Memory B cell (primary cell): ENCODE measurements at regions not wholly inside any gene's neighbourhood (a gene's known extent, or its start where the extent isn't known, plus 50 kb on each side); places are given as distances from the start of the nearest gene placed in this dataset.

Experiments
- ATAC-seq: fragments of 150-1000 bp; cut with Tn5 transposase; 2 replicates; pipeline ENCODE4 v1.10.0; 2021; ENCODE audit warnings: low read depth, mild to moderate bottlenecking, moderate library complexity
- DNase-seq, 2 donors: peaks; one replicate each; pipeline ENCODE4 v3.0.0; 2022; ENCODE audit warnings: low spot score in 2 of 2
- H3K27ac Mint-ChIP-seq: one replicate; pipeline ENCODE4 v1.8.0; 2022; ENCODE audit warnings: mild to moderate bottlenecking, moderate library complexity, mixed read lengths
- H3K27me3 Mint-ChIP-seq: one replicate; pipeline ENCODE4 v1.8.0; 2022; ENCODE audit warnings: mixed read lengths
- H3K36me3 Mint-ChIP-seq: one replicate; pipeline ENCODE4 v1.8.0; 2022; ENCODE audit warnings: mild to moderate bottlenecking, mixed read lengths
- H3K4me1 Mint-ChIP-seq: one replicate; pipeline ENCODE4 v1.8.0; 2022; ENCODE audit warnings: mixed read lengths
- H3K4me3 Mint-ChIP-seq: one replicate; pipeline ENCODE4 v1.8.0; 2022; ENCODE audit warnings: mild to moderate bottlenecking, moderate library complexity, mixed read lengths
- H3K9me3 Mint-ChIP-seq: one replicate; pipeline ENCODE4 v1.8.0; 2022; ENCODE audit warnings: mixed read lengths

- H3K4me1 Mint-ChIP-seq = no peaks in the 10 kb centered on the region
- peaks cover 4% of the 10 kb centered on the region for H3K36me3 Mint-ChIP-seq
- H3K27me3 Mint-ChIP-seq = peaks cover 2% of the 10 kb centered on the region
- H3K4me3 Mint-ChIP-seq = no peak overlapping the region
- H3K27ac Mint-ChIP-seq = no peak overlapping the region
- no peak for ATAC-seq
- no peak for DNase-seq
- peaks cover 4% of the 10 kb centered on the region for H3K9me3 Mint-ChIP-seq
Observed at GRCh38 chr6:15734118-15734897, 71.5 kb upstream of the DTNBP1 start.

GRCh38 chr6:15730922-15731321 is 68.1 kb upstream of the DTNBP1 start:
- no peaks in the 10 kb centered on the region for H3K36me3 Mint-ChIP-seq
- no peak overlapping the region for H3K4me3 Mint-ChIP-seq
- H3K9me3 Mint-ChIP-seq = no peaks in the 10 kb centered on the region
- no peak for DNase-seq
- no peak overlapping the region for H3K27ac Mint-ChIP-seq
- H3K27me3 Mint-ChIP-seq = peaks cover 2% of the 10 kb centered on the region
- no peak for ATAC-seq
- H3K4me1 Mint-ChIP-seq = no peaks in the 10 kb centered on the region

DNA sequence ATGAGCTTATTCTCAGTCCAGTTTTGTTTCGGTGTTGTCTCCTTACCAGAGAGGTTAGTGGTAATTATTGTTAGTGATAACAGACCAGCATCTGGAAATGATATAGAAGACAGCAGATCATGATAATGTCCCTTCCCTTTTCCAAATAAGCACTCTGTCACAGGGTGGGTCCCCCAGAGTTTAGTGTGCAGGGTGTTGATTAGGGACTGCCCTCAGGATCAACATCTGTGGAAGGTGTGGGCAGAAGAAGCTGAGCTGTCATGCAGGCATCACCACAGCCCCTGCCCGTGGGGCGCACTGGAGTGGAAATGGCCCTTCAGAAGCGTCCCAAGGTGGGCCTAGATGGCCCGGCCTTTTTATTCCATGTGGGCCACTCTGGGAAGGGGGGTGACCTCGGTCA is 67.6 kb upstream of the DTNBP1 start:
- H3K4me3 Mint-ChIP-seq = no peak overlapping the region
- no peak for DNase-seq
- H3K9me3 Mint-ChIP-seq = no peaks in the 10 kb centered on the region
- H3K27me3 Mint-ChIP-seq = peaks cover 2% of the 10 kb centered on the region
- no peak overlapping the region for H3K27ac Mint-ChIP-seq
- no peaks in the 10 kb centered on the region for H3K4me1 Mint-ChIP-seq
- H3K36me3 Mint-ChIP-seq = no peaks in the 10 kb centered on the region
- no peak for ATAC-seq

DNA sequence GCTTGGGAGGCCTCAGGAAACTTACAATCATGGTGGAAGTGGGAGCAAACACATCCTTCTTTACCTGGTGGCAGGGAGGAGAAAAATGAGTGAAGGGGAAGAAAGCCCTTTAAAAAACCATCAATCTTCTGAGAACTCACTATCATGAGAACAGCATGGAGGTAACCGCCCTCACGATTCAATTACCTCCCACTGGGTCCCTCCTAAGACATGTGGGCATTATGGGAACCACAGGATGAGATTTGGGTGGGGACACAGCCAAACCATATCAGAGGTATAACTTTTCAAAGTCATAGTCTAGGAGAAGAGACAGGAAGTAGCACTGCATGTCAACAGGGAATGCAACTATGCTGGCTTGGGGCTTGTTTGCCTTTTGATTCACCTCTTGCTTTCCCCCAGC is 59.9 kb upstream of the DTNBP1 start:
- Mint-ChIP-seq H3K27ac (no peak overlapping the region), H3K9me3 (no peaks in the 10 kb centered on the region), H3K27me3 (peaks cover 3% of the 10 kb centered on the region), H3K4me1 (no peaks in the 10 kb centered on the region), H3K4me3 (no peak overlapping the region), H3K36me3 (no peaks in the 10 kb centered on the region)
- DNase-seq (no peak), ATAC-seq (no peak)

GRCh38 chr6:15716889-15717288 is 54.1 kb upstream of the DTNBP1 start:
- H3K27me3 Mint-ChIP-seq = peaks cover 13% of the 10 kb centered on the region
- no peak overlapping the region for H3K27ac Mint-ChIP-seq
- DNase-seq (no peak), ATAC-seq (no peak)
- peaks cover 8% of the 10 kb centered on the region for H3K36me3 Mint-ChIP-seq
- H3K4me3 Mint-ChIP-seq = no peak overlapping the region
- no peaks in the 10 kb centered on the region for H3K4me1 Mint-ChIP-seq
- H3K9me3 Mint-ChIP-seq = peaks cover 8% of the 10 kb centered on the region

DNA sequence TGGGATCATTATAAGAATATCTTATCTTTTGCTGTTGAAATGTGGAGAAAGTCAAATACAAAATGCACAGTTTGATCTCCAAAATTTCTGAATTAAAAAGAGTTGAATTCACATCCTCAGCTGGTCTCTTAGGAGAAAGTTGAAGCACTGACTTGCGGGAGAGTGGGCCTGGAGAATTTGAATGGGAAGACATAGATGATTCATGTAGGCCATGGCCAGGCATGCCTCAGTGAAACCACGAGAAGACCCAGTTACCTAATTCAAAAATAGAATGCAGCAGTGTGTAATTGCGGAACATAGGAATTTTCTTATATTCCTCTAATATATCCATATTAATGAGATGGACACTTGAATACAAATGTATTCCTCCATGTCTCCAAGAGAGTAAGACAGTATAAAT is 53.0 kb upstream of the DTNBP1 start:
- Mint-ChIP-seq H3K27ac (no peak overlapping the region), H3K4me1 (no peaks in the 10 kb centered on the region), H3K36me3 (peaks cover 8% of the 10 kb centered on the region), H3K9me3 (peaks cover 8% of the 10 kb centered on the region), H3K27me3 (peaks cover 13% of the 10 kb centered on the region), H3K4me3 (no peak overlapping the region)
- DNase-seq = no peak
- ATAC-seq = no peak

- H3K4me1 Mint-ChIP-seq = no peaks in the 10 kb centered on the region
- H3K9me3 Mint-ChIP-seq = peaks cover 9% of the 10 kb centered on the region
- H3K36me3 Mint-ChIP-seq = peaks cover 9% of the 10 kb centered on the region
- H3K4me3 Mint-ChIP-seq = no peak overlapping the region
- DNase-seq (no peak), ATAC-seq (no peak)
- peaks cover 13% of the 10 kb centered on the region for H3K27me3 Mint-ChIP-seq
- no peak overlapping the region for H3K27ac Mint-ChIP-seq
Observed at GRCh38 chr6:15715060-15715459, 52.2 kb upstream of the DTNBP1 start.

DNA sequence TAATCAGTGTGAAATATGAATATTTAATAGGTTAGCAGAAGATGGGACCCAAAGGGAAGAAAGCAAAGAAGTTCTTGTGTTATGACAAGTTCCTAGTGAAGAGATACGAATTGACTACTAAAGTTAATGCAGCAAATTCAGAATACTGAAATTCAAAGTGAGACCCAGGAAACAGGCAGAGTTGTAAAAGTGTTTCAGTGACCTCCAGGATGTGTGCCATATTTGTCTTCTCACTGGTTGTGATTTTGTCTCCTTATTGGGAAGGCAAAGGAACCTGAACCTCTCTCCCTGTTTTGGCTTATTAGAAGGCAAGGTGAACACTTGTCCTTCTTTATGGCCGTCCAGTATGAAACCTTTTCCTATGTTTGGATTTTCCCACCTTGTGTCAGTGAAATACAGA is 51.8 kb upstream of the DTNBP1 start:
- peaks cover 9% of the 10 kb centered on the region for H3K9me3 Mint-ChIP-seq

GRCh38 chr6:15713325-15713724 is 50.5 kb upstream of the DTNBP1 start:
- no peak for ATAC-seq
- Mint-ChIP-seq H3K27ac (no peak overlapping the region), H3K9me3 (peaks cover 9% of the 10 kb centered on the region), H3K36me3 (peaks cover 10% of the 10 kb centered on the region), H3K27me3 (peaks cover 14% of the 10 kb centered on the region), H3K4me3 (no peak overlapping the region), H3K4me1 (no peaks in the 10 kb centered on the region)
- DNase-seq = no peak

More for the DNA sequence above, 51.8 kb upstream of the DTNBP1 start:
- H3K36me3 Mint-ChIP-seq = peaks cover 10% of the 10 kb centered on the region
- DNase-seq (no peak), ATAC-seq (no peak)
- no peaks in the 10 kb centered on the region for H3K4me1 Mint-ChIP-seq
- no peak overlapping the region for H3K27ac Mint-ChIP-seq
- peaks cover 14% of the 10 kb centered on the region for H3K27me3 Mint-ChIP-seq
- no peak overlapping the region for H3K4me3 Mint-ChIP-seq

DNA sequence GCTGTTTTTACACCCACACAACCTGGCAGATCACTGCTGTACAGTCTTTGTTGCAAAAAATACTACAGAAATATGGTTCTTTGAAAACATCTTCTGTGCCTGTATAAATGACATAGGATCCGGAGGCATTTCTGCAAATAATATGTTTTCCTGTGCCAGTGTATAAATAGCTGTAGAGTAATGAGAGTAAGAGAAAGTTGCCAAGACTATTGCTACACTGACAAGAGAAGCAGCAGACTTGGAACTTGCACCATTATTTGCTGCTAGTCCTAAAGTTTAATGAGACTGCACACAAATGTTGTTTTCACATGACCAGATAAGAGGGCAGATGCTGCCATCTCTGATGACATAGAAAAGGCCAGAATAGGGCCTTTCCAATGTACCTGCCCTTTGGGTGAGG is 50.0 kb upstream of the DTNBP1 start:
- Mint-ChIP-seq H3K27ac (no peak overlapping the region), H3K36me3 (peaks cover 10% of the 10 kb centered on the region), H3K27me3 (peaks cover 14% of the 10 kb centered on the region), H3K4me1 (no peaks in the 10 kb centered on the region), H3K9me3 (peaks cover 9% of the 10 kb centered on the region), H3K4me3 (no peak overlapping the region)
- DNase-seq (no peak), ATAC-seq (no peak)
